ENCODE measurements at regions not wholly inside any gene's neighbourhood (a gene's known extent, or its start where the extent isn't known, plus 50 kb on each side); places are given as distances from the start of the nearest gene placed in this dataset.

- DNase-seq, result no peak
These were observed 163.3 kb upstream of the RAD23B start for GRCh38 chr9:107119735-107120134.

- DNase-seq, result no peak
These were observed 159.7 kb upstream of the RAD23B start for GRCh38 chr9:107123389-107123788.

- no peak for DNase-seq
These were observed 155.5 kb upstream of the RAD23B start for GRCh38 chr9:107127608-107128007.

GRCh38 chr9:107131108-107131799, 151.8 kb upstream of the RAD23B start:
- DNase-seq, result peak; percentile 62

GRCh38 chr9:107136296-107136695, 146.8 kb upstream of the RAD23B start:
- no peak for DNase-seq

GRCh38 chr9:107137495-107138202, 145.4 kb upstream of the RAD23B start:
- peak; percentile 29 for DNase-seq

GRCh38 chr9:107138261-107138992, 144.7 kb upstream of the RAD23B start:
- no peak for DNase-seq

GRCh38 chr9:107141967-107142366, 141.1 kb upstream of the RAD23B start:
- no peak for DNase-seq

- DNase-seq, result no peak
These were observed 140.6 kb upstream of the RAD23B start for GRCh38 chr9:107142430-107142829.

GRCh38 chr9:107142896-107143603, 140.0 kb upstream of the RAD23B start:
- DNase-seq, result no peak

GRCh38 chr9:107144475-107144874, 138.6 kb upstream of the RAD23B start:
- peak; percentile 73 for DNase-seq

- DNase-seq, result no peak
These were observed 135.9 kb upstream of the RAD23B start for GRCh38 chr9:107147134-107147533.

- no peak for DNase-seq
These were observed 134.9 kb upstream of the RAD23B start for GRCh38 chr9:107148216-107148615.

- DNase-seq, result no peak
These were observed 133.3 kb upstream of the RAD23B start for GRCh38 chr9:107149756-107150155.

- no peak for DNase-seq
These were observed 129.7 kb upstream of the RAD23B start for GRCh38 chr9:107153336-107153735.

- DNase-seq, result no peak
These were observed 128.8 kb upstream of the RAD23B start for GRCh38 chr9:107154291-107154690.

- no peak for DNase-seq
These were observed 128.3 kb upstream of the RAD23B start for GRCh38 chr9:107154766-107155165.

- DNase-seq, result no peak
These were observed 127.7 kb upstream of the RAD23B start for GRCh38 chr9:107155244-107155817.

GRCh38 chr9:107158321-107158720, 124.8 kb upstream of the RAD23B start:
- DNase-seq, result peak; percentile 69

- peak; percentile 88 for DNase-seq
These were observed 121.7 kb upstream of the RAD23B start for GRCh38 chr9:107161338-107161737.

GRCh38 chr9:107163370-107163769, 119.7 kb upstream of the RAD23B start:
- no peak for DNase-seq

- DNase-seq, result no peak
These were observed 113.3 kb upstream of the RAD23B start for GRCh38 chr9:107169796-107170195.

- DNase-seq, result no peak
These were observed 112.3 kb upstream of the RAD23B start for GRCh38 chr9:107170801-107171200.
